ENCODE measurements at regions not wholly inside any gene's neighbourhood (a gene's known extent, or its start where the extent isn't known, plus 50 kb on each side); places are given as distances from the start of the nearest gene placed in this dataset.
"Not testable (repeated sequence)": the region's sequence is repeated elsewhere in the genome, so short reads cannot be mapped to it uniquely, and the experiment has no call there.

GRCh38 chr7:68410693-68411092 is 1187.6 kb upstream of the AUTS2 start:
- TF ChIP-seq CTCF, POLR2A, POLR2AphosphoS5 (IDR thresholded peaks at IDR 0.05): not testable (repeated sequence)
